Smooth muscle cell (in vitro differentiated cells): ENCODE measurements at regions not wholly inside any gene's neighbourhood (a gene's known extent, or its start where the extent isn't known, plus 50 kb on each side); places are given as distances from the start of the nearest gene placed in this dataset.

ENCODE experiments used
- DNase-seq: peaks from one replicate; lab custom pipeline; 2025; ENCODE audit not compliant: unreplicated experiment; lab: John Stamatoyannopoulos, UW
- H2AFZ ChIP-seq: fragments of 200-600 bp; sonication (generic); 2 replicates; pipeline ENCODE4 v1.6.0; 2016; ENCODE audit warnings: antibody characterized with exemption, low read depth, mild to moderate bottlenecking
- H3F3A ChIP-seq: fragments of 200-600 bp; sonication (generic); 2 replicates; pipeline ENCODE4 v1.6.0; 2017; ENCODE audit warnings: antibody characterized with exemption, low read depth
- H3K27ac ChIP-seq: fragments of 200-600 bp; sonication (generic); 2 replicates; pipeline ENCODE4 v1.5.1; 2016; ENCODE audit warnings: low read depth, mild to moderate bottlenecking
- H3K27me3 ChIP-seq: fragments of 200-600 bp; sonication (generic); 2 replicates; pipeline ENCODE4 v1.6.1; 2016; ENCODE audit warnings: low read depth, mild to moderate bottlenecking
- H3K36me3 ChIP-seq: fragments of 200-600 bp; sonication (generic); 2 replicates; pipeline ENCODE4 v1.5.1; 2016; ENCODE audit warnings: low read depth
- H3K4me1 ChIP-seq: fragments of 200-600 bp; sonication (generic); 2 replicates; pipeline ENCODE4 v1.5.1; 2016; ENCODE audit warnings: low read depth
- H3K4me2 ChIP-seq: fragments of 200-600 bp; sonication (generic); 2 replicates; pipeline ENCODE4 v1.6.0; 2016; ENCODE audit warnings: mild to moderate bottlenecking
- H3K4me3 ChIP-seq: fragments of 200-600 bp; sonication (generic); 2 replicates; pipeline ENCODE4 v1.5.1; 2016; ENCODE audit warnings: mild to moderate bottlenecking
- H3K79me2 ChIP-seq: fragments of 200-600 bp; sonication (generic); 2 replicates; pipeline ENCODE4 v1.6.0; 2016; ENCODE audit warnings: low read depth, mild to moderate bottlenecking
- H3K9ac ChIP-seq: fragments of 200-600 bp; sonication (generic); 2 replicates; pipeline ENCODE4 v1.6.0; 2016; ENCODE audit warnings: low read depth
- H3K9me3 ChIP-seq: fragments of 200-600 bp; sonication (generic); replicated peaks from 2 replicates; pipeline ENCODE4 v1.5.1; 2016; ENCODE audit warnings: low read depth
- H4K20me1 ChIP-seq: fragments of 200-600 bp; sonication (generic); 2 replicates; pipeline ENCODE4 v1.6.0; 2016; ENCODE audit warnings: low read depth
- CTCF ChIP-seq: fragments of 200-600 bp; sonication (generic); IDR thresholded peaks from 2 replicates; pipeline ENCODE4 v1.5.1; 2017; ENCODE audit warnings: borderline replicate concordance, mild to moderate bottlenecking, antibody characterized with exemption; ENCODE audit not compliant: insufficient read depth, poor library complexity, severe bottlenecking
- WGBS: methylation state at CpG from one replicate; pipeline ENCODE4 v1.1.7; 2016; ENCODE audit warnings: low lambda C conversion rate; 5-methylcytosine and 5-hydroxymethylcytosine counted together

- no peak for TF ChIP-seq CTCF
- Histone ChIP-seq H3K9me3 (no peaks in the 10 kb centered on the region), H3K4me3 (no peak overlapping the region), H3K27ac (no peak overlapping the region), H3K79me2 (peaks cover 12% of the 10 kb centered on the region), H3K9ac (no peak overlapping the region), H2AFZ (no peak overlapping the region), H4K20me1 (peaks cover 49% of the 10 kb centered on the region), H3K4me2 (no peak overlapping the region), H3F3A (peaks cover 10% of the 10 kb centered on the region), H3K27me3 (no peaks in the 10 kb centered on the region), H3K36me3 (no peaks in the 10 kb centered on the region), H3K4me1 (peaks cover 18% of the 10 kb centered on the region)
- DNase-seq = no peak
- WGBS = 79% methylated on average over 5 of the region's 5 CpGs
Observed at GRCh38 chr2:120908314-120908975, 172.8 kb downstream of the GLI2 start.

- H3K4me1 ChIP-seq = peaks cover 19% of the 10 kb centered on the region
- WGBS = 100% methylated on average over 2 of the region's 2 CpGs
- no peaks in the 10 kb centered on the region for H3K36me3 ChIP-seq
- no peak overlapping the region for H3K4me2 ChIP-seq
- H3K79me2 ChIP-seq = peaks cover 9% of the 10 kb centered on the region
- H3K27ac ChIP-seq = no peak overlapping the region
- peaks cover 43% of the 10 kb centered on the region for H4K20me1 ChIP-seq
- no peak for TF ChIP-seq CTCF
- no peaks in the 10 kb centered on the region for H3K27me3 ChIP-seq
- H3K4me3 ChIP-seq = no peak overlapping the region
- H3K9me3 ChIP-seq = no peaks in the 10 kb centered on the region
- no peak overlapping the region for H2AFZ ChIP-seq
- DNase-seq = no peak
- no peak overlapping the region for H3K9ac ChIP-seq
- H3F3A ChIP-seq = peaks cover 16% of the 10 kb centered on the region
Observed at GRCh38 chr2:120909102-120909501, 173.4 kb downstream of the GLI2 start.

- no peaks in the 10 kb centered on the region for H3K27me3 ChIP-seq
- H3K4me3 ChIP-seq = no peak overlapping the region
- peaks cover 33% of the 10 kb centered on the region for H4K20me1 ChIP-seq
- H3F3A ChIP-seq = peaks cover 19% of the 10 kb centered on the region
- TF ChIP-seq CTCF = no peak
- WGBS = 87% methylated on average over 5 of the region's 5 CpGs
- H3K4me1 ChIP-seq = peaks cover 15% of the 10 kb centered on the region
- H3K27ac ChIP-seq = no peak overlapping the region
- H3K4me2 ChIP-seq = no peak overlapping the region
- H3K9me3 ChIP-seq = no peaks in the 10 kb centered on the region
- H3K79me2 ChIP-seq = peaks cover 9% of the 10 kb centered on the region
- H2AFZ ChIP-seq = no peak overlapping the region
- H3K9ac ChIP-seq = no peak overlapping the region
- H3K36me3 ChIP-seq = no peaks in the 10 kb centered on the region
- DNase-seq = no peak
Observed at GRCh38 chr2:120910164-120910563, 174.5 kb downstream of the GLI2 start.
